ENCODE measurements at regions not wholly inside any gene's neighbourhood (a gene's known extent, or its start where the extent isn't known, plus 50 kb on each side); places are given as distances from the start of the nearest gene placed in this dataset.

DNA sequence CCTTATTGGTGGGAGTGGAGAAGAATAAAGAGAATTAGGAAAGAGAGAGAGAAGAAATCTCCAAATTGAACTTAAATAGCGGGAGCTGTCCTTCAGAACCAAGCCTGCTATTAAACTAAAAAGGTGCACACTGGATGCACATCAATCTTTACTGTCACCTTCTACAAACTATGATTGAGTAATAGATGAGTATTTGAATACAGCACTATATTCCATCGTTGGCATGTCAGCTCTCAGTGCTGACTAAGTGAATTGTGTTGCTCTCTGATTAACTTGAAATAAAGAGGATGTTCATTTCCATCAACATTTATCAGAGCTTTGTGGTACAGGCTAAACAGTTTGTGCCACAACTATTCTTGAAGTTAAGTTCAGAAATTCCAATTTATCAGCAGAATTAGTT, 143.7 kb upstream of the PABPC4L start:
- WGBS (ENCODE audit: missing lambda C conversion rate): 16% methylated on average over 2 of the region's 2 CpGs
- Histone ChIP-seq H3K4me3 (no peak overlapping the region), H3K4me1 (0 out of 3 replicates have a peak, but pooled peaks cover 3% of the 10 kb centered on the region), H3K27ac (no peak overlapping the region), H3K9me3 (no peaks in the 10 kb centered on the region), H3K4me2 (no peak overlapping the region)
- ATAC-seq: no peak
- CTCF ChIA-PET: no interaction called here
- TF ChIP-seq RNF2 (IDR thresholded peaks at IDR 0.05; ENCODE audit: borderline replicate concordance, low read depth) (no peak), JUN (IDR thresholded peaks at IDR 0.05) (no peak), ZC3H11A (IDR thresholded peaks at IDR 0.05) (no peak), RCOR1 (IDR thresholded peaks at IDR 0.05; ENCODE audit: low read depth, low read length) (no peak), HOXB5 (CRISPR knock-in tag; IDR thresholded peaks at IDR 0.05) (no peak), HOXA7 (CRISPR knock-in tag; IDR thresholded peaks at IDR 0.05) (no peak), FOXS1 (CRISPR knock-in tag; IDR thresholded peaks at IDR 0.05) (no peak), SMC3 (IDR thresholded peaks at IDR 0.05) (no peak), TFCP2L1 (CRISPR knock-in tag; IDR thresholded peaks at IDR 0.05) (no peak), ZSCAN20 (CRISPR knock-in tag; IDR thresholded peaks at IDR 0.05) (no peak), EHMT2 (IDR thresholded peaks at IDR 0.05; ENCODE audit: low read depth) (no peak), FOSL2 (IDR thresholded peaks at IDR 0.05) (no peak), FOSL2 (CRISPR knock-in tag; IDR thresholded peaks at IDR 0.05) (no peak)
- TF ChIP-seq, protein P1, sequence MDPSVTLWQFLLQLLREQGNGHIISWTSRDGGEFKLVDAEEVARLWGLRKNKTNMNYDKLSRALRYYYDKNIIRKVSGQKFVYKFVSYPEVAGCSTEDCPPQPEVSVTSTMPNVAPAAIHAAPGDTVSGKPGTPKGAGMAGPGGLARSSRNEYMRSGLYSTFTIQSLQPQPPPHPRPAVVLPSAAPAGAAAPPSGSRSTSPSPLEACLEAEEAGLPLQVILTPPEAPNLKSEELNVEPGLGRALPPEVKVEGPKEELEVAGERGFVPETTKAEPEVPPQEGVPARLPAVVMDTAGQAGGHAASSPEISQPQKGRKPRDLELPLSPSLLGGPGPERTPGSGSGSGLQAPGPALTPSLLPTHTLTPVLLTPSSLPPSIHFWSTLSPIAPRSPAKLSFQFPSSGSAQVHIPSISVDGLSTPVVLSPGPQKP (IDR thresholded peaks at IDR 0.05; ENCODE audit: low read depth, low read length): no peak
- TF ChIP-seq, protein P2, sequence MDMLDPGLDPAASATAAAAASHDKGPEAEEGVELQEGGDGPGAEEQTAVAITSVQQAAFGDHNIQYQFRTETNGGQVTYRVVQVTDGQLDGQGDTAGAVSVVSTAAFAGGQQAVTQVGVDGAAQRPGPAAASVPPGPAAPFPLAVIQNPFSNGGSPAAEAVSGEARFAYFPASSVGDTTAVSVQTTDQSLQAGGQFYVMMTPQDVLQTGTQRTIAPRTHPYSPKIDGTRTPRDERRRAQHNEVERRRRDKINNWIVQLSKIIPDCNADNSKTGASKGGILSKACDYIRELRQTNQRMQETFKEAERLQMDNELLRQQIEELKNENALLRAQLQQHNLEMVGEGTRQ (IDR thresholded peaks at IDR 0.05): no peak
- TF ChIP-seq, protein P3, sequence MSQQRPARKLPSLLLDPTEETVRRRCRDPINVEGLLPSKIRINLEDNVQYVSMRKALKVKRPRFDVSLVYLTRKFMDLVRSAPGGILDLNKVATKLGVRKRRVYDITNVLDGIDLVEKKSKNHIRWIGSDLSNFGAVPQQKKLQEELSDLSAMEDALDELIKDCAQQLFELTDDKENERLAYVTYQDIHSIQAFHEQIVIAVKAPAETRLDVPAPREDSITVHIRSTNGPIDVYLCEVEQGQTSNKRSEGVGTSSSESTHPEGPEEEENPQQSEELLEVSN (IDR thresholded peaks at IDR 0.05; ENCODE audit: borderline replicate concordance, low read depth): no peak
- TF ChIP-seq, protein P4, sequence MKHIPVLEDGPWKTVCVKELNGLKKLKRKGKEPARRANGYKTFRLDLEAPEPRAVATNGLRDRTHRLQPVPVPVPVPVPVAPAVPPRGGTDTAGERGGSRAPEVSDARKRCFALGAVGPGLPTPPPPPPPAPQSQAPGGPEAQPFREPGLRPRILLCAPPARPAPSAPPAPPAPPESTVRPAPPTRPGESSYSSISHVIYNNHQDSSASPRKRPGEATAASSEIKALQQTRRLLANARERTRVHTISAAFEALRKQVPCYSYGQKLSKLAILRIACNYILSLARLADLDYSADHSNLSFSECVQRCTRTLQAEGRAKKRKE (CRISPR knock-in tag; IDR thresholded peaks at IDR 0.05; ENCODE audit: low read depth): no peak
- TF ChIP-seq, protein P5, sequence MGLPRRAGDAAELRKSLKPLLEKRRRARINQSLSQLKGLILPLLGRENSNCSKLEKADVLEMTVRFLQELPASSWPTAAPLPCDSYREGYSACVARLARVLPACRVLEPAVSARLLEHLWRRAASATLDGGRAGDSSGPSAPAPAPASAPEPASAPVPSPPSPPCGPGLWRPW (IDR thresholded peaks at IDR 0.05): no peak
- DNase-seq (ENCODE audit: low read depth in 1 of 2, low spot score in 1 of 2): no peak
- POLR2A ChIA-PET: no interaction called here
- FAIRE-seq: no peak

DNA sequence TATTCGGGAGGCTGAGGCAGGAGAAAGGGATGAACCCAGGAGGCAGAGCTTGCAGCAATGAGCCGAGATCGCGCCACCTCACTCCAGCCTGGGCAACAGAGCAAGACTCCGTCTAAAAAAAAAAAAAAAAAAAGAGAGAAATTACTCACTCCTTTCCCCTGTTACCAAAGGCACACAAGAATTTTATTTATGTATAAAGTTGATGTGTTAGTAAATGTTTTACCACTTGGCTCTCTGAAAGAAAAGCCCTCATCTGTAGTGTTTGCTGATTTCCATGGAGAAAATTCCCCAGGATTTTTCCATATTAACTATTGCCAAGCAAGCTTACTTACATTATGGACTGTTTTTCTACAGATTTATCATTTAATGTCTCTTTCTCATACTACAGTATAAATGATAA, 142.1 kb upstream of the PABPC4L start:
- POLR2A ChIA-PET: no interaction called here
- Histone ChIP-seq H3K4me2 (no peak overlapping the region), H3K9me3 (no peaks in the 10 kb centered on the region), H3K4me3 (no peak overlapping the region), H3K27ac (no peak overlapping the region), H3K4me1 (0 out of 3 replicates have a peak, but pooled peaks cover 3% of the 10 kb centered on the region)
- CTCF ChIA-PET: no interaction called here
- TF ChIP-seq CEBPB (IDR thresholded peaks at IDR 0.05) (no peak), SREBF2 (IDR thresholded peaks at IDR 0.05) (no peak)
- DNase-seq (ENCODE audit: low read depth in 1 of 2, low spot score in 1 of 2) (no peak), FAIRE-seq (no peak), ATAC-seq (no peak)
- 45% methylated on average over 5 of the region's 5 CpGs for WGBS (ENCODE audit: missing lambda C conversion rate)

DNA sequence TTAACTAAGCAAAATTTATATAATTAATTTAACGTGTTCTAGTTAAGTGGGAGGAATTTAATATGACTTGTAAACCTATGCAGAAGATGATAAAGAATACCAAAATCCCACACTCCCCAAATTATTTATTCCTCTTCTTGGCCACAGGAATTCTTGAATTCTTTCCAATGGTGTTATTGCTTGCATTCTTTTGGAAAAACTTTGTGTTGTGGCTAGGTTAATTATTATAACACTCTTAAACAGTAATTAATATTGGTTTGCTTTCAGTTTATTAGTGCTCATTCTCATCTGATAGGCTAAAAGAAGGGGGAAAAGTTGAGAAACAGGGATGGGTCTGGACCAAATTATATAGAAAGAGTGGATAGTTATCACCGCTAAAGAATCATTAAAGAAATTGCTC, 141.5 kb upstream of the PABPC4L start:
- DNase-seq (ENCODE audit: low read depth in 1 of 2, low spot score in 1 of 2) (no peak), ATAC-seq (no peak), FAIRE-seq (no peak)
- H3K9me3 ChIP-seq: no peaks in the 10 kb centered on the region
- H3K4me1 ChIP-seq: 0 out of 3 replicates have a peak, but pooled peaks cover 3% of the 10 kb centered on the region
- ChIA-PET POLR2A (no interaction called here), CTCF (no interaction called here)
- no peak overlapping the region for H3K4me3 ChIP-seq
- WGBS (ENCODE audit: missing lambda C conversion rate): 0% methylated on average over 2 of the region's 2 CpGs
- TF ChIP-seq KDM1A (IDR thresholded peaks at IDR 0.05; ENCODE audit: low read depth) (no peak), PHF8 (IDR thresholded peaks at IDR 0.05; ENCODE audit: borderline replicate concordance, low read depth) (no peak), HOXA7 (CRISPR knock-in tag; IDR thresholded peaks at IDR 0.05) (no peak), CBX2 (IDR thresholded peaks at IDR 0.05; ENCODE audit: borderline replicate concordance, low read depth) (no peak), KDM5A (IDR thresholded peaks at IDR 0.05) (no peak), TFCP2L1 (CRISPR knock-in tag; IDR thresholded peaks at IDR 0.05) (no peak), MAZ (IDR thresholded peaks at IDR 0.05; ENCODE audit: borderline replicate concordance, low read depth, low read length) (no peak), HOXB13 (CRISPR knock-in tag; IDR thresholded peaks at IDR 0.05; ENCODE audit: low read depth) (no peak), NR3C1 (IDR thresholded peaks at IDR 0.05) (no peak), MYC (IDR thresholded peaks at IDR 0.05; ENCODE audit: borderline replicate concordance, low read length) (no peak), BHLHE40 (IDR thresholded peaks at IDR 0.05; ENCODE audit: low read depth, low read length) (no peak), JUNB (IDR thresholded peaks at IDR 0.05) (no peak)
- TF ChIP-seq, protein P5 (IDR thresholded peaks at IDR 0.05): no peak
- TF ChIP-seq, protein P6, sequence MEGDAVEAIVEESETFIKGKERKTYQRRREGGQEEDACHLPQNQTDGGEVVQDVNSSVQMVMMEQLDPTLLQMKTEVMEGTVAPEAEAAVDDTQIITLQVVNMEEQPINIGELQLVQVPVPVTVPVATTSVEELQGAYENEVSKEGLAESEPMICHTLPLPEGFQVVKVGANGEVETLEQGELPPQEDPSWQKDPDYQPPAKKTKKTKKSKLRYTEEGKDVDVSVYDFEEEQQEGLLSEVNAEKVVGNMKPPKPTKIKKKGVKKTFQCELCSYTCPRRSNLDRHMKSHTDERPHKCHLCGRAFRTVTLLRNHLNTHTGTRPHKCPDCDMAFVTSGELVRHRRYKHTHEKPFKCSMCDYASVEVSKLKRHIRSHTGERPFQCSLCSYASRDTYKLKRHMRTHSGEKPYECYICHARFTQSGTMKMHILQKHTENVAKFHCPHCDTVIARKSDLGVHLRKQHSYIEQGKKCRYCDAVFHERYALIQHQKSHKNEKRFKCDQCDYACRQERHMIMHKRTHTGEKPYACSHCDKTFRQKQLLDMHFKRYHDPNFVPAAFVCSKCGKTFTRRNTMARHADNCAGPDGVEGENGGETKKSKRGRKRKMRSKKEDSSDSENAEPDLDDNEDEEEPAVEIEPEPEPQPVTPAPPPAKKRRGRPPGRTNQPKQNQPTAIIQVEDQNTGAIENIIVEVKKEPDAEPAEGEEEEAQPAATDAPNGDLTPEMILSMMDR (IDR thresholded peaks at IDR 0.05): no peak
- no peak overlapping the region for H3K27ac ChIP-seq
- H3K4me2 ChIP-seq: no peak overlapping the region

Measured in A549 (cell line).